ENCODE measurements at regions not wholly inside any gene's neighbourhood (a gene's known extent, or its start where the extent isn't known, plus 50 kb on each side); places are given as distances from the start of the nearest gene placed in this dataset.

DNA sequence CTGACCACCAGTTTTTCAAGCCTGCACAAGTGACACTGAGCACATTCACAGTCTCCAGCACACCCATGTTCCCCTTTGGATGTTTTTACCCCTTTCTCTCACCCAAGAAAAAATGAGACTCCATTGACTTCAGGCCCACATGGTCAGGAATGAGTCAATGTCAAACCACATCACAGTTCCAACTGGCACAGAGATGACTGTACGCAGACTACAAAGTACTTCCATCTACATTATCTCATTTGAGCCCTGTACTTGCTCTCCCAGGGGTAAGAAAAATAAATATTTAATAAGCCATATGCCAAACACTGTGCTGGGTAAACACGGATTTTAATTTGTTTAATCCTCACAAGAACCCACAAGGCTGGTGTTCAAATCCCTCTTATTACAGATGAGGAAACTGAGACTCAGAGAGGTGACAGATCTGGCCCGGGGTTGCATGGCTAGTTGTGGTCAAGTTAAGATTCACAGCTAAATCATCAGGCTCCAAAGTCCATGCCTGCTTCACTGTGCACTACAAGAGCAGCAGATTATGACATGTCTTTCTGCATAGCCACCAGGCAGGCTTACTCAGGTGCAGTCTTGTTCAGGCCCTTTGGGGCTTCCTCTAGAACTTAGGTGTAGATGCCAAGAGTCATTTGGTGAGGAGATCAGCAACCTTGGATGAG, 106.1 kb downstream of the TXNL1 start:
- Histone ChIP-seq H3K36me3 (no peaks in the 10 kb centered on the region), H3K27ac (no peak overlapping the region), H3K27me3 (no peaks in the 10 kb centered on the region), H3K4me1 (ENCODE audit: insufficient read depth) (no peaks in the 10 kb centered on the region), H3K9me3 (no peaks in the 10 kb centered on the region), H3K4me3 (no peak overlapping the region)
- intact Hi-C loops (cut with DNase I) = no loop called here
- DNase-seq = no peak
- TF ChIP-seq EP300 (IDR thresholded peaks at IDR 0.05) (no peak), CTCF (IDR thresholded peaks at IDR 0.05) (no peak), POLR2A (IDR thresholded peaks at IDR 0.05) (no peak)
- 54 to 61% (median 59%) methylated on average over 3 of the region's 3 CpGs for WGBS, 3 donors

DNA sequence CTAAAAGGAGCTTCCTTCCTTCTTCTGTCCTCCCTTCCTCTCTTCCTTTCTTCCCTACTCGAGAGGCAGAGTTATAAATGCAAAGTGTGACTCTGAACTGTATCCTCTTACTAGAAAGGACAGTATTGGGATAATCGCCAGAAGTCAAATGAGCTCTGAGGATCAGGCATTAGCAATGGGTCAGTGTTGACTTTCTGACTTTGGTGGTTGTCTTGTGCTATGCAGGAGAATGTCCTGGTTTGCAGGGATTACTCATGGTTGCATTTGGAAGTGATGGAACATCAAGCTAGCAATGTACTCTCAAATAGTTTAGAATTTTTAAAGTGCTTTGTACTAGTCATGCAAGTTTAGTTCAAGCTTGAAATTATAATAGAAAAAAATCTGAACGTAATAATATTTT, 115.6 kb downstream of the TXNL1 start:
- Histone ChIP-seq H3K27me3 (no peaks in the 10 kb centered on the region), H3K4me3 (no peak overlapping the region), H3K9me3 (no peaks in the 10 kb centered on the region), H3K4me1 (ENCODE audit: insufficient read depth) (no peaks in the 10 kb centered on the region), H3K27ac (no peak overlapping the region), H3K36me3 (no peaks in the 10 kb centered on the region)
- 73 to 81% (median 79%) methylated on average over 3 of the region's 3 CpGs for WGBS, 3 donors
- TF ChIP-seq POLR2A (IDR thresholded peaks at IDR 0.05) = no peak
- intact Hi-C loops (cut with DNase I) = no loop called here
- DNase-seq = no peak

GRCh38 chr18:56521263-56521662, 117.1 kb downstream of the TXNL1 start:
- no peak for TF ChIP-seq CTCF (IDR thresholded peaks at IDR 0.05)
- no peak for TF ChIP-seq EP300 (IDR thresholded peaks at IDR 0.05)
- TF ChIP-seq POLR2A (IDR thresholded peaks at IDR 0.05) = no peak
- no peaks in the 10 kb centered on the region for H3K36me3 ChIP-seq
- H3K9me3 ChIP-seq = no peaks in the 10 kb centered on the region
- H3K4me3 ChIP-seq = no peak overlapping the region
- H3K4me1 ChIP-seq (ENCODE audit: insufficient read depth) = no peaks in the 10 kb centered on the region
- WGBS, 3 donors = 87 to 95% (median 88%) methylated on average over 3 of the region's 3 CpGs
- no peaks in the 10 kb centered on the region for H3K27me3 ChIP-seq
- DNase-seq = no peak
- intact Hi-C loops (cut with DNase I) = no loop called here
- no peak overlapping the region for H3K27ac ChIP-seq

DNA sequence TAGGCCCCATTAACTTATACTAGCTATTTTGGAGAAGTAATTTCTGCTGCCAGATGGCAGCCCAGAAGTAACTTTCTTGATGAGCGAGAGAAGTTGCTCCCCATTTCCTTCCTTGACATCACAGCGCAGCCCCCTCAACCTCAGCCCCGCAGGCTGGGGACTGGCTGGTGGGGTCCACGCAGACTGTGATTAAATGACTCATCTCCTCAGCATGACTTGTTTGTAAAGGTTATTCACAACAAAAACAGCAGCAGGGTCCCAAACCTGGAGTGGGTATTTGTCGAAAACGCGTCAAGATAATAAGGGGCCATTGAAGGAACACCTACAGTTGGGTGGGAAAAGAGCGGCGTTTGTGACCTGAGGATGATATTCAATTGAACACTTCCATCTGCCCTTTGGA, 120.6 kb downstream of the TXNL1 start:
- no peak for DNase-seq
- Histone ChIP-seq H3K36me3 (no peaks in the 10 kb centered on the region), H3K27ac (no peak overlapping the region), H3K4me3 (no peak overlapping the region), H3K9me3 (no peaks in the 10 kb centered on the region), H3K4me1 (ENCODE audit: insufficient read depth) (no peaks in the 10 kb centered on the region), H3K27me3 (no peaks in the 10 kb centered on the region)
- TF ChIP-seq CTCF (IDR thresholded peaks at IDR 0.05) = no peak
- TF ChIP-seq EP300 (IDR thresholded peaks at IDR 0.05) = no peak
- TF ChIP-seq POLR2A (IDR thresholded peaks at IDR 0.05) = no peak
- 97 to 98% (median 97%) methylated on average over 9 of the region's 9 CpGs for WGBS, 3 donors
- intact Hi-C loops (cut with DNase I) = no loop called here

DNA sequence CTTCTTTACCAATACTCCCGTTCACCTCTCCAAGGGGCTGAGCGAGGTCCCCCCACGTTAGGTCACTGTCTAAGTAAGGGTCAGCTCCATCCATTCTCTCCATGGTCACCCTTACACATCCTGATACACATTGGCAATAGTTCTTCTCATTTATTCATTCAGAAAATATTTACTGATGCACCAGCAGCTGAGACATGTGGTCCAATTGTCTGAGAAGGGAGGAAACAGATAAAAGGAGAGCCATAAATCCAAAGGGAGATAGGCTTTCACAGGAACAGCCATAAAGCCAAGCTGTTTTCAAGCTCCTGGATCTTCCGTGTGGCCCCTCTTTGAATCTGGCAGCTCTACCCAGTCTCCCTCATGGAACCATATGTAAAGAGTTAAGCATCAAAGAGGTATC, 121.2 kb downstream of the TXNL1 start:
- H3K4me1 ChIP-seq (ENCODE audit: insufficient read depth) = no peaks in the 10 kb centered on the region
- DNase-seq = no peak
- no peaks in the 10 kb centered on the region for H3K36me3 ChIP-seq
- H3K4me3 ChIP-seq = no peak overlapping the region
- no peaks in the 10 kb centered on the region for H3K27me3 ChIP-seq
- no peak overlapping the region for H3K27ac ChIP-seq
- WGBS, 3 donors = 40 to 67% (median 65%) methylated on average over 4 of the region's 4 CpGs
- TF ChIP-seq POLR2A (IDR thresholded peaks at IDR 0.05) (no peak), CTCF (IDR thresholded peaks at IDR 0.05) (no peak), EP300 (IDR thresholded peaks at IDR 0.05) (no peak)
- intact Hi-C loops (cut with DNase I) = no loop called here
- no peaks in the 10 kb centered on the region for H3K9me3 ChIP-seq

Measured in ovary (tissue), 7 donors.